Skeletal muscle satellite cell (primary cell): ENCODE measurements at regions not wholly inside any gene's neighbourhood (a gene's known extent, or its start where the extent isn't known, plus 50 kb on each side); places are given as distances from the start of the nearest gene placed in this dataset.

ENCODE experiments used
- H3K27me3 ChIP-seq: 2 replicates; pipeline ENCODE4 v1.7.0; 2013; ENCODE audit warnings: low read length; ENCODE audit not compliant: control insufficient read depth, insufficient read depth
- H3K36me3 ChIP-seq: 2 replicates; pipeline ENCODE4 v1.7.0; 2013; ENCODE audit warnings: mild to moderate bottlenecking, control low read depth, low read length; ENCODE audit not compliant: insufficient read depth
- H3K4me1 ChIP-seq: 2 replicates; pipeline ENCODE4 v1.7.0; 2013; ENCODE audit warnings: low read length; ENCODE audit not compliant: control insufficient read depth, insufficient read depth
- H3K4me2 ChIP-seq: 2 replicates; pipeline ENCODE4 v1.7.0; 2013; ENCODE audit warnings: mild to moderate bottlenecking, low read length
- H3K4me3 ChIP-seq: 2 replicates; pipeline ENCODE4 v1.7.0; 2013; ENCODE audit warnings: low read length
- H3K9ac ChIP-seq: 2 replicates; pipeline ENCODE4 v1.7.0; 2013; ENCODE audit warnings: mild to moderate bottlenecking, low read depth, low read length, moderate library complexity
- H3K9me3 ChIP-seq: replicated peaks from 2 replicates; pipeline ENCODE4 v1.7.0; 2013; ENCODE audit warnings: mild to moderate bottlenecking, control low read depth, low read length

GRCh38 chr5:126098330-126099017, 324.7 kb upstream of the GRAMD2B start:
- Histone ChIP-seq H3K27me3 (no peaks in the 10 kb centered on the region), H3K4me1 (peaks cover 4% of the 10 kb centered on the region), H3K9me3 (no peaks in the 10 kb centered on the region), H3K9ac (no peak overlapping the region), H3K36me3 (no peaks in the 10 kb centered on the region), H3K4me3 (no peak overlapping the region), H3K4me2 (no peak overlapping the region)

GRCh38 chr5:126099077-126099476, 324.1 kb upstream of the GRAMD2B start:
- no peak overlapping the region for H3K9ac ChIP-seq
- H3K4me1 ChIP-seq, result peaks cover 4% of the 10 kb centered on the region
- H3K9me3 ChIP-seq, result no peaks in the 10 kb centered on the region
- H3K36me3 ChIP-seq, result no peaks in the 10 kb centered on the region
- no peak overlapping the region for H3K4me2 ChIP-seq
- H3K4me3 ChIP-seq, result no peak overlapping the region
- H3K27me3 ChIP-seq, result no peaks in the 10 kb centered on the region

- Histone ChIP-seq H3K9ac (no peak overlapping the region), H3K4me1 (peaks cover 11% of the 10 kb centered on the region), H3K36me3 (no peaks in the 10 kb centered on the region), H3K27me3 (no peaks in the 10 kb centered on the region), H3K9me3 (no peaks in the 10 kb centered on the region), H3K4me2 (no peak overlapping the region), H3K4me3 (no peak overlapping the region)
Observed at GRCh38 chr5:126100767-126101166, 322.4 kb upstream of the GRAMD2B start.

- Histone ChIP-seq H3K4me1 (peaks cover 11% of the 10 kb centered on the region), H3K9ac (no peak overlapping the region), H3K4me3 (no peak overlapping the region), H3K36me3 (no peaks in the 10 kb centered on the region), H3K27me3 (no peaks in the 10 kb centered on the region), H3K9me3 (no peaks in the 10 kb centered on the region), H3K4me2 (no peak overlapping the region)
Observed at GRCh38 chr5:126101901-126102300, 321.3 kb upstream of the GRAMD2B start.

- no peak overlapping the region for H3K4me3 ChIP-seq
- no peak overlapping the region for H3K4me2 ChIP-seq
- H3K36me3 ChIP-seq, result no peaks in the 10 kb centered on the region
- H3K9me3 ChIP-seq, result no peaks in the 10 kb centered on the region
- H3K27me3 ChIP-seq, result no peaks in the 10 kb centered on the region
- H3K4me1 ChIP-seq, result peaks cover 11% of the 10 kb centered on the region
- no peak overlapping the region for H3K9ac ChIP-seq
Observed at GRCh38 chr5:126103050-126103449, 320.2 kb upstream of the GRAMD2B start.

GRCh38 chr5:126103868-126104267, 319.3 kb upstream of the GRAMD2B start:
- Histone ChIP-seq H3K4me1 (peaks cover 7% of the 10 kb centered on the region), H3K27me3 (no peaks in the 10 kb centered on the region), H3K4me3 (no peak overlapping the region), H3K9ac (no peak overlapping the region), H3K4me2 (no peak overlapping the region), H3K36me3 (no peaks in the 10 kb centered on the region), H3K9me3 (no peaks in the 10 kb centered on the region)

GRCh38 chr5:126104341-126104740, 318.9 kb upstream of the GRAMD2B start:
- H3K9me3 ChIP-seq, result no peaks in the 10 kb centered on the region
- no peaks in the 10 kb centered on the region for H3K27me3 ChIP-seq
- no peak overlapping the region for H3K4me2 ChIP-seq
- H3K36me3 ChIP-seq, result no peaks in the 10 kb centered on the region
- peaks cover 7% of the 10 kb centered on the region for H3K4me1 ChIP-seq
- no peak overlapping the region for H3K9ac ChIP-seq
- H3K4me3 ChIP-seq, result no peak overlapping the region

GRCh38 chr5:126104951-126105350, 318.3 kb upstream of the GRAMD2B start:
- Histone ChIP-seq H3K4me1 (peaks cover 7% of the 10 kb centered on the region), H3K36me3 (no peaks in the 10 kb centered on the region), H3K9ac (no peak overlapping the region), H3K4me3 (no peak overlapping the region), H3K4me2 (no peak overlapping the region), H3K9me3 (no peaks in the 10 kb centered on the region), H3K27me3 (no peaks in the 10 kb centered on the region)

GRCh38 chr5:126106029-126106428, 317.2 kb upstream of the GRAMD2B start:
- H3K36me3 ChIP-seq, result no peaks in the 10 kb centered on the region
- no peaks in the 10 kb centered on the region for H3K27me3 ChIP-seq
- H3K4me3 ChIP-seq, result no peak overlapping the region
- no peak overlapping the region for H3K4me2 ChIP-seq
- H3K4me1 ChIP-seq, result peaks cover 7% of the 10 kb centered on the region
- no peaks in the 10 kb centered on the region for H3K9me3 ChIP-seq
- H3K9ac ChIP-seq, result no peak overlapping the region

GRCh38 chr5:126107381-126107780, 315.8 kb upstream of the GRAMD2B start:
- Histone ChIP-seq H3K27me3 (no peaks in the 10 kb centered on the region), H3K4me1 (peaks cover 7% of the 10 kb centered on the region), H3K9me3 (no peaks in the 10 kb centered on the region), H3K4me3 (no peak overlapping the region), H3K4me2 (no peak overlapping the region), H3K9ac (no peak overlapping the region), H3K36me3 (no peaks in the 10 kb centered on the region)

GRCh38 chr5:126108470-126108869, 314.7 kb upstream of the GRAMD2B start:
- Histone ChIP-seq H3K36me3 (no peaks in the 10 kb centered on the region), H3K4me1 (peaks cover 7% of the 10 kb centered on the region), H3K4me3 (no peak overlapping the region), H3K9me3 (no peaks in the 10 kb centered on the region), H3K4me2 (no peak overlapping the region), H3K9ac (no peak overlapping the region), H3K27me3 (no peaks in the 10 kb centered on the region)

GRCh38 chr5:126115059-126115629, 308.1 kb upstream of the GRAMD2B start:
- Histone ChIP-seq H3K27me3 (no peaks in the 10 kb centered on the region), H3K4me2 (no peak overlapping the region), H3K36me3 (no peaks in the 10 kb centered on the region), H3K4me3 (no peak overlapping the region), H3K4me1 (no peaks in the 10 kb centered on the region), H3K9me3 (no peaks in the 10 kb centered on the region), H3K9ac (no peak overlapping the region)
